HepG2 (cell line): ENCODE measurements at regions not wholly inside any gene's neighbourhood (a gene's known extent, or its start where the extent isn't known, plus 50 kb on each side); places are given as distances from the start of the nearest gene placed in this dataset.

Experiments used
- ARHGAP35 ChIP-seq: sonication (generic); formaldehyde crosslinking; IDR thresholded peaks from 2 replicates; pipeline ENCODE4 v1.9.0; 2022; ENCODE audit warnings: mild to moderate bottlenecking, inconsistent platforms, moderate library complexity, missing genetic modification reagents, borderline replicate concordance
- CC2D1A ChIP-seq: sonication (generic); formaldehyde crosslinking; IDR thresholded peaks from 2 replicates; pipeline ENCODE4 v1.8.1; 2023; ENCODE audit warnings: mild to moderate bottlenecking, missing genetic modification reagents
- RAD21 ChIP-seq: fragments of 450-650 bp; formaldehyde crosslinking; IDR thresholded peaks from 2 replicates; pipeline ENCODE4 v1.5.0; 2020; ENCODE audit warnings: mild to moderate bottlenecking
- RFX1 ChIP-seq: fragments of 450-650 bp; IDR thresholded peaks from 2 replicates; pipeline ENCODE4 v1.6.1; 2017
- SALL2 ChIP-seq: sonication (generic); formaldehyde crosslinking; IDR thresholded peaks from 2 replicates; pipeline ENCODE4 v1.8.1; 2023; ENCODE audit warnings: mild to moderate bottlenecking, missing genetic modification reagents, inconsistent platforms
- SMC3 ChIP-seq: IDR thresholded peaks from 2 replicates; pipeline ENCODE4 v1.6.1; 2011; ENCODE audit warnings: low read length, improper control_type of control experiment
- TAF1 ChIP-seq: sonication (generic); formaldehyde crosslinking; IDR thresholded peaks from 2 replicates; pipeline ENCODE4 v1.4.0; 2020; ENCODE audit warnings: missing genetic modification reagents
- ZNF234 ChIP-seq: sonication (generic); formaldehyde crosslinking; conservative IDR thresholded peaks from 2 replicates; pipeline ENCODE4 v1.5.1; 2020; ENCODE audit warnings: mild to moderate bottlenecking, missing genetic modification reagents
- ZNF251 ChIP-seq: sonication (generic); formaldehyde crosslinking; IDR thresholded peaks from 2 replicates; pipeline ENCODE4 v1.9.0; 2021; ENCODE audit warnings: mild to moderate bottlenecking, missing genetic modification reagents
- ZNF766 ChIP-seq: sonication (generic); formaldehyde crosslinking; IDR thresholded peaks from 2 replicates; pipeline ENCODE4 v1.5.0; 2020; ENCODE audit warnings: missing genetic modification reagents, borderline replicate concordance
- TF ChIP-seq, protein P1 (sequence below): fragments of 450-650 bp; IDR thresholded peaks from 2 replicates; pipeline ENCODE4 v1.6.1; 2016
- TF ChIP-seq, protein P2 (sequence below): sonication (generic); formaldehyde crosslinking; IDR thresholded peaks from 2 replicates; pipeline ENCODE4 v1.4.0; 2020; ENCODE audit warnings: missing genetic modification reagents

DNA sequence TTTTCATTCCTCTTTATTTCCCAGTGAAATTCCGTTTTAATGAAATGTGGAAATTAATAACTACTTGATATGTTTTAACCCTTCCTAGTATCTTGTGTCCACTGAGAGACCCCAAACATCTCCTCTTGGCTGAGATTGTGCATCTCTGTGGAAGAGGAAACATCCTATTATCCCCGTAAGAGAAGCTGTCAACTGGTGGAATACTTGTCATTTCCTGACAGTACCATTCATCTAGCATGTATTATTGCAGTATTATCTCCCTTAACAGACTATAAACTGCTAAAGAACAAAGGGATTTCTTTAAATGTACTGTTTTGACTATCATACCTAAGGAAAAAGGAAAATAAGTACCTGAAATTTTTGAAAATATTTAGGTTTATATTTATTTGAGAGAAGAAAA is 277.3 kb upstream of the SLC7A11 start:
- TF ChIP-seq ARHGAP35 (CRISPR knock-in tag) (no peak), ZNF766 (CRISPR knock-in tag) (no peak), TAF1 (CRISPR knock-in tag) (no peak), CC2D1A (CRISPR knock-in tag) (no peak), SMC3 (no peak), RFX1 (no peak), ZNF234 (CRISPR knock-in tag) (no peak), SALL2 (no peak), RAD21 (CRISPR knock-in tag) (no peak), ZNF251 (no peak)
- TF ChIP-seq, protein P1, sequence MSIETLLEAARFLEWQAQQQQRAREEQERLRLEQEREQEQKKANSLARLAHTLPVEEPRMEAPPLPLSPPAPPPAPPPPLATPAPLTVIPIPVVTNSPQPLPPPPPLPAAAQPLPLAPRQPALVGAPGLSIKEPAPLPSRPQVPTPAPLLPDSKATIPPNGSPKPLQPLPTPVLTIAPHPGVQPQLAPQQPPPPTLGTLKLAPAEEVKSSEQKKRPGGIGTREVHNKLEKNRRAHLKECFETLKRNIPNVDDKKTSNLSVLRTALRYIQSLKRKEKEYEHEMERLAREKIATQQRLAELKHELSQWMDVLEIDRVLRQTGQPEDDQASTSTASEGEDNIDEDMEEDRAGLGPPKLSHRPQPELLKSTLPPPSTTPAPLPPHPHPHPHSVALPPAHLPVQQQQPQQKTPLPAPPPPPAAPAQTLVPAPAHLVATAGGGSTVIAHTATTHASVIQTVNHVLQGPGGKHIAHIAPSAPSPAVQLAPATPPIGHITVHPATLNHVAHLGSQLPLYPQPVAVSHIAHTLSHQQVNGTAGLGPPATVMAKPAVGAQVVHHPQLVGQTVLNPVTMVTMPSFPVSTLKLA, result no peak
- TF ChIP-seq, protein P2, sequence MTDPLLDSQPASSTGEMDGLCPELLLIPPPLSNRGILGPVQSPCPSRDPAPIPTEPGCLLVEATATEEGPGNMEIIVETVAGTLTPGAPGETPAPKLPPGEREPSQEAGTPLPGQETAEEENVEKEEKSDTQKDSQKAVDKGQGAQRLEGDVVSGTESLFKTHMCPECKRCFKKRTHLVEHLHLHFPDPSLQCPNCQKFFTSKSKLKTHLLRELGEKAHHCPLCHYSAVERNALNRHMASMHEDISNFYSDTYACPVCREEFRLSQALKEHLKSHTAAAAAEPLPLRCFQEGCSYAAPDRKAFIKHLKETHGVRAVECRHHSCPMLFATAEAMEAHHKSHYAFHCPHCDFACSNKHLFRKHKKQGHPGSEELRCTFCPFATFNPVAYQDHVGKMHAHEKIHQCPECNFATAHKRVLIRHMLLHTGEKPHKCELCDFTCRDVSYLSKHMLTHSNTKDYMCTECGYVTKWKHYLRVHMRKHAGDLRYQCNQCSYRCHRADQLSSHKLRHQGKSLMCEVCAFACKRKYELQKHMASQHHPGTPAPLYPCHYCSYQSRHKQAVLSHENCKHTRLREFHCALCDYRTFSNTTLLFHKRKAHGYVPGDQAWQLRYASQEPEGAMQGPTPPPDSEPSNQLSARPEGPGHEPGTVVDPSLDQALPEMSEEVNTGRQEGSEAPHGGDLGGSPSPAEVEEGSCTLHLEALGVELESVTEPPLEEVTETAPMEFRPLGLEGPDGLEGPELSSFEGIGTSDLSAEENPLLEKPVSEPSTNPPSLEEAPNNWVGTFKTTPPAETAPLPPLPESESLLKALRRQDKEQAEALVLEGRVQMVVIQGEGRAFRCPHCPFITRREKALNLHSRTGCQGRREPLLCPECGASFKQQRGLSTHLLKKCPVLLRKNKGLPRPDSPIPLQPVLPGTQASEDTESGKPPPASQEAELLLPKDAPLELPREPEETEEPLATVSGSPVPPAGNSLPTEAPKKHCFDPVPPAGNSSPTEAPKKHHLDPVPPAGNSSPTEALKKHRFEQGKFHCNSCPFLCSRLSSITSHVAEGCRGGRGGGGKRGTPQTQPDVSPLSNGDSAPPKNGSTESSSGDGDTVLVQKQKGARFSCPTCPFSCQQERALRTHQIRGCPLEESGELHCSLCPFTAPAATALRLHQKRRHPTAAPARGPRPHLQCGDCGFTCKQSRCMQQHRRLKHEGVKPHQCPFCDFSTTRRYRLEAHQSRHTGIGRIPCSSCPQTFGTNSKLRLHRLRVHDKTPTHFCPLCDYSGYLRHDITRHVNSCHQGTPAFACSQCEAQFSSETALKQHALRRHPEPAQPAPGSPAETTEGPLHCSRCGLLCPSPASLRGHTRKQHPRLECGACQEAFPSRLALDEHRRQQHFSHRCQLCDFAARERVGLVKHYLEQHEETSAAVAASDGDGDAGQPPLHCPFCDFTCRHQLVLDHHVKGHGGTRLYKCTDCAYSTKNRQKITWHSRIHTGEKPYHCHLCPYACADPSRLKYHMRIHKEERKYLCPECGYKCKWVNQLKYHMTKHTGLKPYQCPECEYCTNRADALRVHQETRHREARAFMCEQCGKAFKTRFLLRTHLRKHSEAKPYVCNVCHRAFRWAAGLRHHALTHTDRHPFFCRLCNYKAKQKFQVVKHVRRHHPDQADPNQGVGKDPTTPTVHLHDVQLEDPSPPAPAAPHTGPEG (CRISPR knock-in tag), result no peak
